H9 (cell line): ENCODE measurements at regions not wholly inside any gene's neighbourhood (a gene's known extent, or its start where the extent isn't known, plus 50 kb on each side); places are given as distances from the start of the nearest gene placed in this dataset.

Experiments used
- DNase-seq: peaks from one replicate; pipeline ENCODE4 v3.0.0-alpha.2; 2017
- H2AFZ ChIP-seq: one replicate; pipeline ENCODE4 v1.6.1; 2013; ENCODE audit warnings: mild to moderate bottlenecking, low read length, control low read depth, moderate library complexity
- H2AK5ac ChIP-seq: 2 replicates; pipeline ENCODE4 v1.6.1; 2013; ENCODE audit warnings: low read length, control low read depth, mixed read lengths; ENCODE audit not compliant: insufficient read length
- H2BK120ac ChIP-seq: one replicate; pipeline ENCODE4 v1.6.1; 2013; ENCODE audit warnings: low read depth, mild to moderate bottlenecking, low read length, control low read depth, inconsistent platforms; ENCODE audit not compliant: poor library complexity, severe bottlenecking
- H2BK12ac ChIP-seq: 2 replicates; pipeline ENCODE4 v1.6.1; 2013; ENCODE audit warnings: low read length, control low read depth, mixed read lengths, low read depth; ENCODE audit not compliant: insufficient read length
- H2BK15ac ChIP-seq: 2 replicates; pipeline ENCODE4 v1.6.1; 2013; ENCODE audit warnings: low read depth, low read length, control low read depth
- H2BK20ac ChIP-seq: one replicate; pipeline ENCODE4 v1.6.1; 2013; ENCODE audit warnings: low read depth, mild to moderate bottlenecking, low read length, control low read depth, inconsistent platforms; ENCODE audit not compliant: poor library complexity, severe bottlenecking
- H2BK5ac ChIP-seq: 2 replicates; pipeline ENCODE4 v1.6.1; 2013; ENCODE audit warnings: low read length, control low read depth, mixed read lengths; ENCODE audit not compliant: insufficient read length
- H3K14ac ChIP-seq: 2 replicates; pipeline ENCODE4 v1.6.1; 2013; ENCODE audit warnings: low read length, control low read depth; ENCODE audit not compliant: insufficient read depth
- H3K18ac ChIP-seq: 2 replicates; pipeline ENCODE4 v1.6.1; 2013; ENCODE audit warnings: low read depth, mild to moderate bottlenecking, mixed read lengths, low read length, control low read depth; ENCODE audit not compliant: insufficient read length
- H3K23ac ChIP-seq: 2 replicates; pipeline ENCODE4 v1.6.1; 2013; ENCODE audit warnings: low read length, control low read depth, mixed read lengths, low read depth; ENCODE audit not compliant: insufficient read length
- H3K23me2 ChIP-seq: 2 replicates; pipeline ENCODE4 v1.6.1; 2013; ENCODE audit warnings: low read depth, mild to moderate bottlenecking, mixed read lengths, low read length, control low read depth; ENCODE audit not compliant: insufficient read length, poor library complexity, severe bottlenecking
- H3K27ac ChIP-seq: 2 replicates; pipeline ENCODE4 v1.5.1; 2013; ENCODE audit warnings: low read length, control low read depth, mixed read lengths, low read depth; ENCODE audit not compliant: insufficient read length
- H3K27me3 ChIP-seq: 2 replicates; pipeline ENCODE4 v1.6.1; 2013; ENCODE audit warnings: low read length, control low read depth, inconsistent platforms; ENCODE audit not compliant: insufficient read depth
- H3K4ac ChIP-seq: 2 replicates; pipeline ENCODE4 v1.6.1; 2013; ENCODE audit warnings: low read depth, mild to moderate bottlenecking, control low read depth, inconsistent platforms, low read length, moderate library complexity
- H3K4me1 ChIP-seq: 2 replicates; pipeline ENCODE4 v1.6.1; 2013; ENCODE audit warnings: low read length, control low read depth, inconsistent platforms; ENCODE audit not compliant: insufficient read depth
- H3K4me2 ChIP-seq: 2 replicates; pipeline ENCODE4 v1.6.1; 2013; ENCODE audit warnings: low read length, control low read depth, mixed read lengths; ENCODE audit not compliant: insufficient read length, insufficient read depth
- H3K56ac ChIP-seq: 2 replicates; pipeline ENCODE4 v1.6.1; 2013; ENCODE audit warnings: low read depth, mild to moderate bottlenecking, mixed read lengths, low read length, control low read depth; ENCODE audit not compliant: insufficient read length
- H3K79me1 ChIP-seq: 2 replicates; pipeline ENCODE4 v1.6.1; 2013; ENCODE audit warnings: low read depth, mild to moderate bottlenecking, moderate library complexity, low read length, control low read depth, inconsistent platforms; ENCODE audit not compliant: insufficient read depth, poor library complexity, severe bottlenecking
- H3K79me2 ChIP-seq: 2 replicates; pipeline ENCODE4 v1.6.1; 2013; ENCODE audit warnings: low read length, control low read depth, inconsistent platforms; ENCODE audit not compliant: insufficient read depth
- H3K9ac ChIP-seq: 2 replicates; pipeline ENCODE4 v1.6.1; 2013; ENCODE audit warnings: low read length, control low read depth, mixed read lengths; ENCODE audit not compliant: insufficient read length; ENCODE audit errors: extremely low read depth
- H3K9me3 ChIP-seq: one replicate; pipeline ENCODE4 v1.6.1; 2013; ENCODE audit warnings: low read depth, low read length, inconsistent platforms; ENCODE audit not compliant: control insufficient read depth
- H3T11ph ChIP-seq: one replicate; pipeline ENCODE4 v1.6.1; 2013; ENCODE audit warnings: mild to moderate bottlenecking, low read length, control low read depth, inconsistent platforms
- H4K20me1 ChIP-seq: one replicate; pipeline ENCODE4 v1.6.1; 2013; ENCODE audit not compliant: control insufficient read depth, insufficient read length, insufficient read depth
- H4K5ac ChIP-seq: 2 replicates; pipeline ENCODE4 v1.6.1; 2013; ENCODE audit warnings: low read depth, mild to moderate bottlenecking, mixed read lengths, low read length, control low read depth; ENCODE audit not compliant: insufficient read length
- H4K8ac ChIP-seq: replicated peaks from 2 replicates; pipeline ENCODE4 v1.6.1; 2013; ENCODE audit warnings: low read length, control low read depth, mixed read lengths, low read depth; ENCODE audit not compliant: insufficient read length
- H4K91ac ChIP-seq: 2 replicates; pipeline ENCODE4 v1.6.1; 2013; ENCODE audit warnings: low read depth, mild to moderate bottlenecking, moderate library complexity, mixed read lengths, low read length, control low read depth; ENCODE audit not compliant: insufficient read length
- H3K27ac Mint-ChIP-seq, 3 experiments: 2 replicates in 2 of 3; 3 replicates in 1 of 3; pipeline ENCODE4 v1.8.0; 2020 to 2021; ENCODE audit warnings: mixed read lengths in 3 of 3, mild to moderate bottlenecking in 1 of 3, moderate library complexity in 1 of 3
- H3K27me3 Mint-ChIP-seq: 2 replicates; pipeline ENCODE4 v1.8.0; 2021; ENCODE audit warnings: low read depth, mild to moderate bottlenecking, moderate library complexity, mixed read lengths
- H3K36me3 Mint-ChIP-seq, 3 experiments: 2 replicates in 2 of 3; 3 replicates in 1 of 3; pipeline ENCODE4 v1.8.0; 2020 to 2021; ENCODE audit warnings: low read depth in 3 of 3, mixed read lengths in 3 of 3; ENCODE audit not compliant: insufficient read depth in 1 of 3
- H3K4me1 Mint-ChIP-seq, 2 experiments: 2 replicates each; pipeline ENCODE4 v1.8.0; 2020; ENCODE audit warnings: mixed read lengths in 2 of 2
- H3K4me3 Mint-ChIP-seq, 2 experiments: 2 replicates in 1 of 2; 3 replicates in 1 of 2; pipeline ENCODE4 v1.8.0; 2020 to 2021; ENCODE audit warnings: mild to moderate bottlenecking in 2 of 2, mixed read lengths in 2 of 2, moderate library complexity in 1 of 2
- H3K9me3 Mint-ChIP-seq, 2 experiments: 2 replicates in 1 of 2; 3 replicates in 1 of 2; pipeline ENCODE4 v1.8.0; 2020; ENCODE audit warnings: mild to moderate bottlenecking in 2 of 2, mixed read lengths in 2 of 2, moderate library complexity in 1 of 2
- CTCF ChIP-seq: fragments of 200-600 bp; sonication (generic); conservative IDR thresholded peaks from 3 replicates; pipeline ENCODE4 v1.8.0; 2021; ENCODE audit warnings: antibody characterized with exemption, mild to moderate bottlenecking
- WGBS: extraction: QIAGEN DNeasy Blood & Tissue Kit; methylation state at CpG from one replicate; pipeline ENCODE4 v1.1.7; 2013; ENCODE audit warnings: missing lambda C conversion rate, low lambda C conversion rate, mixed read lengths; ENCODE audit not compliant: insufficient read length; ENCODE audit errors: extremely low coverage; 5-methylcytosine and 5-hydroxymethylcytosine counted together

GRCh38 chr13:80828759-80829158 is 487.8 kb upstream of the SPRY2 start:
- Histone ChIP-seq H3K27ac (no peak overlapping the region), H2BK120ac (no peak overlapping the region), H3K18ac (no peak overlapping the region), H3K14ac (no peak overlapping the region), H3K9ac (no peak overlapping the region), H3K79me2 (no peaks in the 10 kb centered on the region), H3K4me1 (no peaks in the 10 kb centered on the region), H3K56ac (no peak overlapping the region), H3K23me2 (no peaks in the 10 kb centered on the region), H2BK5ac (no peak overlapping the region), H2AK5ac (no peak overlapping the region), H4K20me1 (no peaks in the 10 kb centered on the region), H4K8ac (no peak overlapping the region), H2BK12ac (no peak overlapping the region), H2AFZ (no peak overlapping the region), H2BK15ac (no peak overlapping the region), H4K91ac (no peak overlapping the region), H2BK20ac (no peak overlapping the region), H3K4me2 (no peak overlapping the region), H4K5ac (no peak overlapping the region), H3K23ac (no peak overlapping the region), H3K4ac (no peak overlapping the region), H3K27me3 (no peaks in the 10 kb centered on the region), H3K9me3 (no peaks in the 10 kb centered on the region), H3T11ph (no peak overlapping the region), H3K79me1 (no peaks in the 10 kb centered on the region)
- H3K4me1 Mint-ChIP-seq = no peaks in the 10 kb centered on the region
- H3K27ac Mint-ChIP-seq = no peak overlapping the region
- peaks cover 0 to 40% (median 9%) of the 10 kb centered on the region in 3 experiments; a peak in 6 of 7 replicates for H3K36me3 Mint-ChIP-seq
- H3K4me3 Mint-ChIP-seq = no peak overlapping the region
- H3K9me3 Mint-ChIP-seq = peaks cover 23 to 54% of the 10 kb centered on the region in 2 experiments
- no peaks in the 10 kb centered on the region for H3K27me3 Mint-ChIP-seq
- TF ChIP-seq CTCF = no peak
- DNase-seq = no peak
- WGBS = no CpG with 5 or more reads among the region's 2 CpGs
